PFSK-1 (cell line): ENCODE measurements at regions not wholly inside any gene's neighbourhood (a gene's known extent, or its start where the extent isn't known, plus 50 kb on each side); places are given as distances from the start of the nearest gene placed in this dataset.

Experiments used
- POLR2AphosphoS5 ChIP-seq: IDR thresholded peaks from 2 replicates; pipeline ENCODE4 v1.6.1; 2012; ENCODE audit warnings: low read depth, mild to moderate bottlenecking, control low read depth, low read length, moderate library complexity
- TAF1 ChIP-seq: IDR thresholded peaks from 2 replicates; pipeline ENCODE4 v1.6.1; 2012; ENCODE audit warnings: low read length, control low read depth, borderline replicate concordance; ENCODE audit not compliant: insufficient read depth
- TF ChIP-seq, protein P1 (sequence below), 2 experiments: IDR thresholded peaks; 2 replicates each; pipeline versions ENCODE4 v1.6.1 to v1.8.0; 2011 to 2012; ENCODE audit warnings: low read depth in 2 of 2, low read length in 2 of 2, control low read depth in 1 of 2, inconsistent platforms in 1 of 2, mild to moderate bottlenecking in 1 of 2, moderate library complexity in 1 of 2; ENCODE audit not compliant: insufficient read depth in 1 of 2

DNA sequence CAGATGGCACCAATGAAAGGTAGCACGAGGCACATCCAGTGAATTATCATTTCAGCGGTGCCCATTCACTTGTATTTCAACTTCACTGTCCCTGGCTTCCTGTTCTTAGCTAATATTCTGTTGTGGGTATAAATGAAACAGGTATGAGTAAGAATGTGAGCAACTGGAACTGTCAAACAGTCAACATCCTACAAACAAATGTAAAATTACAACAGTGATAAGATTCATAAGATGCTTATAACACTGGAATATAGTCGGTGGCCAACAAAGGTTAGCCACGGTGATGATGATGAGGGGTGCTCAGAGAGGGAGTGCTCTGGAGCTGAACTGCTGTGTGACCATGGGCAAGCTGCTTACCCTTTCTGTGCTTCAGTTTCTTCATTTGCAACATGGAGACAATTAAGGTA lies 74.9 kb upstream of the TOX2 start:
- TF ChIP-seq POLR2AphosphoS5 (no peak), TAF1 (no peak)
- TF ChIP-seq, protein P1, sequence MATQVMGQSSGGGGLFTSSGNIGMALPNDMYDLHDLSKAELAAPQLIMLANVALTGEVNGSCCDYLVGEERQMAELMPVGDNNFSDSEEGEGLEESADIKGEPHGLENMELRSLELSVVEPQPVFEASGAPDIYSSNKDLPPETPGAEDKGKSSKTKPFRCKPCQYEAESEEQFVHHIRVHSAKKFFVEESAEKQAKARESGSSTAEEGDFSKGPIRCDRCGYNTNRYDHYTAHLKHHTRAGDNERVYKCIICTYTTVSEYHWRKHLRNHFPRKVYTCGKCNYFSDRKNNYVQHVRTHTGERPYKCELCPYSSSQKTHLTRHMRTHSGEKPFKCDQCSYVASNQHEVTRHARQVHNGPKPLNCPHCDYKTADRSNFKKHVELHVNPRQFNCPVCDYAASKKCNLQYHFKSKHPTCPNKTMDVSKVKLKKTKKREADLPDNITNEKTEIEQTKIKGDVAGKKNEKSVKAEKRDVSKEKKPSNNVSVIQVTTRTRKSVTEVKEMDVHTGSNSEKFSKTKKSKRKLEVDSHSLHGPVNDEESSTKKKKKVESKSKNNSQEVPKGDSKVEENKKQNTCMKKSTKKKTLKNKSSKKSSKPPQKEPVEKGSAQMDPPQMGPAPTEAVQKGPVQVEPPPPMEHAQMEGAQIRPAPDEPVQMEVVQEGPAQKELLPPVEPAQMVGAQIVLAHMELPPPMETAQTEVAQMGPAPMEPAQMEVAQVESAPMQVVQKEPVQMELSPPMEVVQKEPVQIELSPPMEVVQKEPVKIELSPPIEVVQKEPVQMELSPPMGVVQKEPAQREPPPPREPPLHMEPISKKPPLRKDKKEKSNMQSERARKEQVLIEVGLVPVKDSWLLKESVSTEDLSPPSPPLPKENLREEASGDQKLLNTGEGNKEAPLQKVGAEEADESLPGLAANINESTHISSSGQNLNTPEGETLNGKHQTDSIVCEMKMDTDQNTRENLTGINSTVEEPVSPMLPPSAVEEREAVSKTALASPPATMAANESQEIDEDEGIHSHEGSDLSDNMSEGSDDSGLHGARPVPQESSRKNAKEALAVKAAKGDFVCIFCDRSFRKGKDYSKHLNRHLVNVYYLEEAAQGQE (IDR thresholded peaks at IDR 0.05; ENCODE audit: insufficient read depth in 1 of 2, low read depth in 2 of 2, low read length in 2 of 2): no peak
